ENCODE measurements at regions not wholly inside any gene's neighbourhood (a gene's known extent, or its start where the extent isn't known, plus 50 kb on each side); places are given as distances from the start of the nearest gene placed in this dataset.

GRCh38 chr11:95465887-95466286 lies 234.9 kb upstream of the SESN3 start:
- no peak for DNase-seq

- DNase-seq, result no peak
Measured at GRCh38 chr11:95461858-95462257, 230.9 kb upstream of the SESN3 start.

DNA sequence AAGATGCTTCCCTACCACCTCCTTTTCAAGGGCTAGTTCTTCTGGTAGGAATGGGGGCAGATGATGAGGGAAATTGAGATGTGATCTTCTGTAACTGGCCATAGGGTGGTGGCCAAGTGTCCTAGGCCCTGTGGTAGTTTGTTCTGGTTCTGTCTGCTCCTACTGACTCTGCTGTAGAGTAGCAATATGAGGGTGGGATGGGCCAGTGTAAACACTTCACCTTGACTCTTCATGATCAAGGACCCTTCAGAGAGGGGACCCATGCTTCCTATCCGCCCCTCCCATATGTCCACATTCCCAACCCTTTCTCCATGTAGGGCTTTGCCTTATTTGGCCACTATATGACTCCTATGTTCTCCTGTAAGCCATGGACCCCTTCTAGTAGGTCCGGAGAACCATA lies 230.3 kb upstream of the SESN3 start:
- no peak for DNase-seq

- DNase-seq, result no peak
Measured at GRCh38 chr11:95459291-95460042, 228.5 kb upstream of the SESN3 start.

GRCh38 chr11:95456714-95457491 lies 225.9 kb upstream of the SESN3 start:
- DNase-seq, result no peak

DNA sequence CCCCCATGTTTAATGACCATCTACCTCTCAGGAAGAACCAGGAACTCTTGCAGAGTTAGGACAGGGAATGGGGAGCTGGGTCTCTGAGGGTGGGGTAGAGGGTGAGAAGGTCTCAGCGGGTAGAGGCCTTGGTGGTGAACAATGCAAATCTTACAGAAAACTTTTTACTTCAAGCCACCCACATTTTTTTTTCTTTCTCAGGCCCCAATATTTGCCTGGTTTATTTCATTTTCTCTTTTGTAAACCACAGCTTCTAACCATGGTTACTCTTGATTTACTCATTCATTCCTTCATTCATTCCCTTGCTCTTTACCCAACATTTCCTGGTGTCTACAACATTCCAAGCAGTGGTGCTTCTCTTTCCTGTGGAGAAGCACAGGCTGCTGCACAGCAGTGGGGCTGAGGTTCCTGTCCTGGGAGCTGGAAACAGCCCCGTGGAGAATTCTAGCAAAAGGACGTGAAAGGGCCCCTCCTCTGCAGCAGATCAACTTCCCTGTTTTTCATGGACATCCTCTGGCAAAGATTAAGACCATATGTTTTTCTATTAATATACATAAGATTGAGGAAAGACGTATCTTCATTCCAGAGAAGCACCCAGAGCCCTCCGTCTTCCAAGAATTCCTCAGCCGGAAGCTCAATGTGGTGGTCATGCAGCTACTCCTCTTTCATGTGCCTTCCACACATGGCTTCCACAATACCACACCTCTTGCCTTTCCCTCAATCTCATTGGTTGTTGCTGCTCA lies 224.4 kb upstream of the SESN3 start:
- DNase-seq, result no peak

DNA sequence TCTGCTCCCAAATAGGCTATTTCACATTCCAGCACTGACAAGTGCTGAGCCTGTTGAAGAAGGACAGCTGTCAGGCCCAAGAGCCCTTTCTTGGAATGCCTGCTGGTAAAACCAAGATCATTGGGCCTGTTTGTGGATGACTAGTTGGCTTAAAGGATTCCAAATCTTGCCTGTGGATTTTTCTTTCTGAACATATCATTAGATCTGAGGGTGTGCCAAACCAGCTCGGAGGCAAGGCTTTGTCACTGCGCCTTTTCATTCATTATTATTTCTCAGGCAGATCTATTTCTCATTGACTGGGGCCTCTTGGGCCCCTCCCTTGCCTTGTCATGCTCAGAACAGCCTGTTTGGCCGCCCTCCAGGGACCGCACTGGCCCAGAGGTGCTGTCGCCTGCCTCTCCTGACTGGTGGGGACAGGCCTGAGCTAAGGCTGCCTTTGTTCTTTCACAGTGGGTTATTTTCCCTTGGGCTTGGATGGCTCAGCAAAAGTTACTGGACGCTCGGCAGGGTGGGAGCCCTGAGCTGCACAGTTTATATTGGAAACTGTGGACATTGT lies 222.7 kb upstream of the SESN3 start:
- no peak for DNase-seq

- DNase-seq, result no peak
Measured at GRCh38 chr11:95451682-95452081, 220.7 kb upstream of the SESN3 start.

GRCh38 chr11:95451261-95451660 lies 220.3 kb upstream of the SESN3 start:
- DNase-seq, result no peak

DNA sequence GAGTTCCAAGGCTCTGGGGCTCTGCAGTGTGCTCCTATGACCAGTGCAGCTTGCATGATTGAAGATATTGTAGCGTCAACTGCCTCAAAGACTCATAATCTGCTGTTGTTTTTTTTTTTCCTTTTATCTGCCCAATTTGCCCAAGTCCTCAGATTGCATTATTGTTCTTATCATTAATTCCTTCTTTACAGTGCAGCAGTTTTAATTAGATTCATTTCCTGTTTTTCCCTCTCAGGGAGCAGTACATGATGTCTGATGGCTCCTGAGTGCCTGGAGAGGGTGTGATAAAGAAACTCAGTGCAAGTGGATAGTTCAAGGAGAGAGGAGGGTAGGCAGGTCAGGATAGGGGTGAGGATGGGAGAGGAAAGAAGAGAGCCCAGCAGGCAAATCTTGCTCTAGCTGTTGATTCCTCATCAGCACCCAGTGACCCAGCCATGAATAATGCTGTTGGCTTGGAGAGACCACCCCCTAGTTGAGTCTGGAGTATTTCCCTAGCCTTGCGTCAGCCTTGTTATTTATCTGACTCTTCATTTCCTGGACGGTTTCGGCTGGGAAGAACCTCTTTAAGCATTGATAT lies 219.6 kb upstream of the SESN3 start:
- no peak for DNase-seq

DNA sequence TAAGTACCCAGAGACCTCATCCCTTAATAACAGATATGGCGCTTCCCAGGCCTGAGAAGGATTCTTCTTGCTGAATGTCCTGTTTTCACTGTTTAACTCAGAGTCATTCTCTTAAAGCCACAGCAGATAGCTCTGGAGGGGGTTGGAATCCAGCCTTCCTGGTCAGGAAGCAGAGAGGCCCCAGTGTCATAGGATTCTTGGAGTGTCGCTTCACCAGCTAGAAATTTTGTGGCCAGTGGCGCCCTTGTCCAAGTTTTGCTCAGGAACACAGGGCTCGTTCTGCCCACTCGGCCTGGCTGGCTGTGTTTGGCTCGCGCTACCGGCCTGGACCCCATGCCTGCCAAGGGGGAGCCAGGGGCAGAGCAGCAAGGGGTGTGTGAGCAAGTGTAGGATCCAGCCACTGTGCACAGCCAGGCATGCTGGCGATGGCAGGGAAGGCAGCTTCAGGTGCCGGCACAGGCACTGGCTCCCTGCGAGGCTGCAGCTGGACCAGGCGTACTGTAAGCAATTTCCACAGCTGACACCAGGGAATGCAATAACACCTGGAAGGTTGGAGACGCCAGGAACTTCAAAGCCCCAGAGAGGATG lies 214.8 kb upstream of the SESN3 start:
- DNase-seq, result no peak

DNA sequence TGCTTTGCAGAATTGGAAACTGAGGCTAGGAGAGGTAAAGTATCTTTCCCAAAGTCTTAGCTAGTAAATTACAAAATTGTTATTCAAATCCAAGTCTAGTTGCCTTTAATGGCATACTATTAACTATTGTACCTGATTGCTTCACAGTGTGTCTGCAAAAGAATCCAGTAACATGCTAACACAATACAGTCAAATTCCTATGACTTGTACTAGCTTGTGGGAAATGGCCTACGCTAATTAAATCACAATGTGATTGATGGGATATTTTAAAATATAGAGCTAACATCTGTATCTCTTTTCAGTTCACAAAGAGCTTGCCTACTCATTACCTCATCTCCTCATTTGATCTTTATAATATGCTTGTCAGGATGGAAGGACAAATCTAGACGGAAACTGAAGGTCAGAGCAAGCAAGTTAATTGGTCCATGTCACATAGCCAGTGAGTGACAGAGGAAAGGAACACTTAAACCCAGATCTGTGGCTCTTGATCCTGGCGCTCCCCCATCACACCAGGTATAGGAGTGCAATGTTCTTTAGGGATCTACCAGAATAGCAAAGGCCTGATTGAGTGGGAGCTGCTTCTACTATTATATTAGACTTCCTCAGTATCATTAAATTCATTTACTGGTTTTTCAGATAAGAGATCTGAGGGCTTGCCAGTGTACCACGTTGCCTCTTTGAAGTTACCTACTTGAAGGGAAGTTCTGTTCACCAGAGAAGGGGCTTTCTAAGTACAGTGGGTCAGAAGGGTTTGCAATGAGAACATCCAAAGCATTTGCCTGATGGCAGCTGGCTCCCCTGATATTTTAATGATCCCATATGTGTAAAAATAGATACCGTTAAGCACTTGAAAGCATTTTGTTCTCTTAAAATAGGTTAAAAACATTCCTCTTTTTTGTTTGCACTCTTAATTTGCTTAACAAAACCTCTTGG lies 213.6 kb upstream of the SESN3 start:
- no peak for DNase-seq

DNA sequence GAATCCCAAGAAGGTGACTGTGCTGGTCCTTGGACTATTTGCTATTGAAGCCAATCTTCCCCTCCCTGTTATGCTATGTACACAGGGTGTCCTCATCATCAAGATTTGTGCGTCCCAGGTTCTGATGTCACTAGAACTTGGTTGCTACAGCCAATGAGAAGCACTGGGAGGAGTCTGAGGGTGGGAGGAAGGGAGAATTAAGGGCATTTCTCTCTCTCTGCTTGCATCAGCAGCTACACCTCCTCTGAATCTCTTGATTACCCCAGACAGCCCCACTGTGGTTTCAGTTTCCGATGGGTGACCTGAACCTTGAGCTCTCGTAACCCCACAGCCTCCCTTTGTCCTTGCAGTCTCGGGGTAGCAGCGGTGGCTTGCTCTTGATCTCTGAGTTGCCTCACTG lies 212.4 kb upstream of the SESN3 start:
- DNase-seq, result no peak

DNA sequence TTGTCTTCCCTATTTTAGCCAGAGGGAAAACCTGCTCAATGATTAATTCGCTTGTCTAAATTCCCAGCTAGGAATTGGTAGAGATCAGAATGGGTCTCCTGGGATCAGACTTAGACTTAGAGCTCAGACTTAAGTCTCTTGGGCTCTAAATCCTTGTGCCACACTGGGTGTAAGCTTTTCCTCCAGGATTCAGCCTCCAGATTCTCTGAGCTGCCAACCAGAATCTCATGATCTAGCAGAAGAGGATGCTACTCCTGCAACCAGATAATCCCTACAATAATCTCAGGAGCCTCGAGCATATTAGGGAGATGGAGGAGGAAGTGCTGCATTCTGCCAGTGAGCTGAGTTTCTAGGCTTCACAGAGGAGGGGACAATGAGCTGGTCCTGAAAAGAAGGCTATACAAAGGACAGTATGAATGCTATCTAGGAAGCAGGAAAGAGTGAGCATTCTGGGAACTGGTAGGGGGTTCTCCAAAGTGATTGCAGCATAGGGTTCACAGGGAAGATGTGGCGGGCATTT lies 211.6 kb upstream of the SESN3 start:
- no peak for DNase-seq

GRCh38 chr11:95435628-95436353 lies 204.8 kb upstream of the SESN3 start:
- no peak for DNase-seq

DNA sequence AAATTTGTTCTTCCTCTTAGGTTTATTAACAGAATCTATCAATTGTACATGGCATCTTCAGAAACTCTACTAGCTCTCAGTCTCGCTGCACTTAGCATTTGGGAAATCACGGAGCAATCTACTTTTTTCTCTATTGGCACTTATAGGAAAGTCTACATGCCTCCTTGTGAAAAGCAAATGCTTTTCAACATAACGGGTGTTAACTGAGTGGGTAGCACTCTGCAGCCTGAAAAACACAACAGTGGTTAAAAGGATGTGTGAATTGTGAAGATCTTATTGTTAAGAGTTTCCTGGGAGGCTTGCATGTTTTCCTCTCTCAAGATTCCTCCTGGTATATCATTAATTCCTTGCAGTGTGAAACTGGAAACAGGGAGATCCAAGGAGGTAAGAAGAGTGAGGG lies 204.2 kb upstream of the SESN3 start:
- no peak for DNase-seq

DNA sequence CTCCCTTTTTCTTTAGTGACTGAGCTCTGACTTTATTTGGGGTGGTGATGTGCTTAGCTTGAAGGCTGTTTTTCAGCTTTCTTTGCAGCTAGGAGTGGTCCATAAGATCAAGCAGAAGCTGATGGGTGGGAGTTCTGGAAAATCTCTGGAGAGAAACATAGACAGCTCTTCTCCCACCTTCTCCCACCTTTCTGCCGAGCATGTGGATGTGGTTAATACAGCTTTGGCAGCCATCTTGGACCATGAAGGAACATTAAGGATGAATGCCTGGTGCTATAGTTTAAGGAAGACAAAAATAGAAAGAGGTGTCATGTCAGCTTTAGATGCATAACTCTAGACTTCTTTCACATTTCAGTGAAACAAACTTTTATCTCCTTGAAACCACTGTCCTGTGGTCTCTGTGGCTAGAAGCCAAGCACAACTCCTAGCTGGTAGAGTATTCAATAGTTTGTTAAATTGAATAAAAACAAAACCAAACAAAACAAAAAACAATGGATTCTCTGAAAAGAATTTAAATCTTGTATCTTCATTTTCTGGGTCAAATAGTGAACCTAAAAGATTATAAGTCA lies 203.6 kb upstream of the SESN3 start:
- DNase-seq, result no peak

- no peak for DNase-seq
Measured at GRCh38 chr11:95434009-95434408, 203.0 kb upstream of the SESN3 start.

- DNase-seq, result no peak
Measured at GRCh38 chr11:95432714-95433503, 201.9 kb upstream of the SESN3 start.

Measured in NCI-H2227 treated with DMSO at 0.1 percent for 48 hours (cell line).